ENCODE measurements at regions not wholly inside any gene's neighbourhood (a gene's known extent, or its start where the extent isn't known, plus 50 kb on each side); places are given as distances from the start of the nearest gene placed in this dataset.

GRCh38 chr6:43861212-43861894, 91.3 kb downstream of the VEGFA start:
- Histone ChIP-seq H2AFZ (ENCODE audit: low read depth, low read length, severe bottlenecking) (no peak overlapping the region), H3K9ac (ENCODE audit: low read length) (no peak overlapping the region), H3K27ac (ENCODE audit: low read depth, low read length) (no peak overlapping the region), H4K20me1 (ENCODE audit: low read depth, low read length) (no peaks in the 10 kb centered on the region), H3K79me2 (ENCODE audit: insufficient read depth, low read length) (no peaks in the 10 kb centered on the region), H3K4me2 (ENCODE audit: low read depth, low read length, poor library complexity, severe bottlenecking) (no peak overlapping the region), H3F3A (ENCODE audit: insufficient read depth) (no peaks in the 10 kb centered on the region), H3K9me3 (ENCODE audit: insufficient read depth, low read length) (no peaks in the 10 kb centered on the region), H3K4me3 (ENCODE audit: insufficient read depth, low read length, poor library complexity, severe bottlenecking) (no peak overlapping the region), H3K27me3 (ENCODE audit: low read length) (no peaks in the 10 kb centered on the region), H3K9me2 (replicated peaks; ENCODE audit: insufficient read depth, low read length) (no peaks in the 10 kb centered on the region), H3K36me3 (ENCODE audit: low read length) (no peaks in the 10 kb centered on the region)
- TF ChIP-seq CTCF (IDR thresholded peaks at IDR 0.05; ENCODE audit: insufficient read depth, low read length, poor library complexity, severe bottlenecking) (no peak), EZH2phosphoT487 (conservative IDR thresholded peaks at IDR 0.05; ENCODE audit: low read length) (no peak)

GRCh38 chr6:43860285-43860684, 90.3 kb downstream of the VEGFA start:
- no peak for TF ChIP-seq CTCF (IDR thresholded peaks at IDR 0.05; ENCODE audit: insufficient read depth, low read length, poor library complexity, severe bottlenecking)
- no peak for TF ChIP-seq EZH2phosphoT487 (conservative IDR thresholded peaks at IDR 0.05; ENCODE audit: low read length)
- no peaks in the 10 kb centered on the region for H3F3A ChIP-seq (ENCODE audit: insufficient read depth)
- H3K9me2 ChIP-seq (replicated peaks; ENCODE audit: insufficient read depth, low read length), result no peaks in the 10 kb centered on the region
- no peak overlapping the region for H2AFZ ChIP-seq (ENCODE audit: low read depth, low read length, severe bottlenecking)
- no peak overlapping the region for H3K27ac ChIP-seq (ENCODE audit: low read depth, low read length)
- no peaks in the 10 kb centered on the region for H3K27me3 ChIP-seq (ENCODE audit: low read length)
- no peak overlapping the region for H3K9ac ChIP-seq (ENCODE audit: low read length)
- no peak overlapping the region for H3K4me2 ChIP-seq (ENCODE audit: low read depth, low read length, poor library complexity, severe bottlenecking)
- no peaks in the 10 kb centered on the region for H3K36me3 ChIP-seq (ENCODE audit: low read length)
- no peaks in the 10 kb centered on the region for H3K79me2 ChIP-seq (ENCODE audit: insufficient read depth, low read length)
- H4K20me1 ChIP-seq (ENCODE audit: low read depth, low read length), result no peaks in the 10 kb centered on the region
- no peaks in the 10 kb centered on the region for H3K9me3 ChIP-seq (ENCODE audit: insufficient read depth, low read length)
- H3K4me3 ChIP-seq (ENCODE audit: insufficient read depth, low read length, poor library complexity, severe bottlenecking), result no peak overlapping the region

GRCh38 chr6:43859213-43859612, 89.2 kb downstream of the VEGFA start:
- Histone ChIP-seq H3K9me2 (replicated peaks; ENCODE audit: insufficient read depth, low read length) (no peaks in the 10 kb centered on the region), H3K79me2 (ENCODE audit: insufficient read depth, low read length) (no peaks in the 10 kb centered on the region), H3K36me3 (ENCODE audit: low read length) (no peaks in the 10 kb centered on the region), H3K4me3 (ENCODE audit: insufficient read depth, low read length, poor library complexity, severe bottlenecking) (no peak overlapping the region), H4K20me1 (ENCODE audit: low read depth, low read length) (no peaks in the 10 kb centered on the region), H3F3A (ENCODE audit: insufficient read depth) (no peaks in the 10 kb centered on the region), H3K9me3 (ENCODE audit: insufficient read depth, low read length) (no peaks in the 10 kb centered on the region), H3K9ac (ENCODE audit: low read length) (no peak overlapping the region), H3K27me3 (ENCODE audit: low read length) (no peaks in the 10 kb centered on the region), H3K27ac (ENCODE audit: low read depth, low read length) (no peak overlapping the region), H3K4me2 (ENCODE audit: low read depth, low read length, poor library complexity, severe bottlenecking) (no peak overlapping the region), H2AFZ (ENCODE audit: low read depth, low read length, severe bottlenecking) (no peak overlapping the region)
- no peak for TF ChIP-seq CTCF (IDR thresholded peaks at IDR 0.05; ENCODE audit: insufficient read depth, low read length, poor library complexity, severe bottlenecking)
- no peak for TF ChIP-seq EZH2phosphoT487 (conservative IDR thresholded peaks at IDR 0.05; ENCODE audit: low read length)

Data from SU-DHL-6 (cell line).